ENCODE measurements at regions not wholly inside any gene's neighbourhood (a gene's known extent, or its start where the extent isn't known, plus 50 kb on each side); places are given as distances from the start of the nearest gene placed in this dataset.

- H3K4me1 ChIP-seq (ENCODE audit: control insufficient read depth in 2 of 2, insufficient read depth in 2 of 2, low read length in 1 of 2), result no peaks in the 10 kb centered on the region
- no peak overlapping the region for H3K27ac ChIP-seq (ENCODE audit: low read depth in 2 of 2, low read length in 1 of 2)
- WGBS, 2 donors, result 73 to 83% methylated on average over 4 of the region's 4 CpGs
- H3K9me3 ChIP-seq (ENCODE audit: control insufficient read depth in 2 of 2, insufficient read depth in 1 of 2, low read depth in 1 of 2, low read length in 1 of 2), result no peaks in the 10 kb centered on the region
- no peaks in the 10 kb centered on the region for H3K36me3 ChIP-seq (ENCODE audit: control insufficient read depth in 2 of 2, insufficient read depth in 2 of 2, low read length in 1 of 2)
- no peaks in the 10 kb centered on the region for H3K27me3 ChIP-seq (ENCODE audit: control insufficient read depth in 1 of 2, insufficient read depth in 2 of 2, low read length in 2 of 2)
- no peak overlapping the region for H3K4me3 ChIP-seq (ENCODE audit: low read depth in 1 of 2, low read length in 2 of 2)
Measured at GRCh38 chr17:73971127-73971526, 232.4 kb upstream of the RPL38 start.

DNA sequence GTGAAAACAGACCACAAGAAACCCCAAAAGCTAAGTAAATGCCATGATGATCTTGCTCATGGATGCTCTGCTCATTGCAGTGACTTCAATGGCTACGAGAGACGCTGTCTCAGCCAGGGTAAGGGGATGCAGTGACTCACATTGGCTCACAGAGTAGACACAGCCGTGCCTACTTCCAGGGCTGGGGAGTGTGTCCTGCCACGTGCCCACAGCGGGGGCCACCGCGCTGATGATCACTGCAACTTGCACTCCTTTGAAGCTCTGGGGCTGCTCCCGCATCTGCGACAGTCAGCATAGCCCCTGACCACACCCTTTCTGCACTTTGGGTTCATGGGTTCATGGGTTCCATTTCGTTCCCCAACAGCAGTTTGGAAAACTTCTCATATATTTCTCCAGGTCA, 231.4 kb upstream of the RPL38 start:
- Histone ChIP-seq H3K27me3 (ENCODE audit: control insufficient read depth in 1 of 2, insufficient read depth in 2 of 2, low read length in 2 of 2) (no peaks in the 10 kb centered on the region), H3K36me3 (ENCODE audit: control insufficient read depth in 2 of 2, insufficient read depth in 2 of 2, low read length in 1 of 2) (no peaks in the 10 kb centered on the region), H3K9me3 (ENCODE audit: control insufficient read depth in 2 of 2, insufficient read depth in 1 of 2, low read depth in 1 of 2, low read length in 1 of 2) (no peaks in the 10 kb centered on the region), H3K4me1 (ENCODE audit: control insufficient read depth in 2 of 2, insufficient read depth in 2 of 2, low read length in 1 of 2) (no peaks in the 10 kb centered on the region), H3K27ac (ENCODE audit: low read depth in 2 of 2, low read length in 1 of 2) (no peak overlapping the region), H3K4me3 (ENCODE audit: low read depth in 1 of 2, low read length in 2 of 2) (no peak overlapping the region)
- 87 to 89% methylated on average over 10 of the region's 10 CpGs for WGBS, 2 donors

DNA sequence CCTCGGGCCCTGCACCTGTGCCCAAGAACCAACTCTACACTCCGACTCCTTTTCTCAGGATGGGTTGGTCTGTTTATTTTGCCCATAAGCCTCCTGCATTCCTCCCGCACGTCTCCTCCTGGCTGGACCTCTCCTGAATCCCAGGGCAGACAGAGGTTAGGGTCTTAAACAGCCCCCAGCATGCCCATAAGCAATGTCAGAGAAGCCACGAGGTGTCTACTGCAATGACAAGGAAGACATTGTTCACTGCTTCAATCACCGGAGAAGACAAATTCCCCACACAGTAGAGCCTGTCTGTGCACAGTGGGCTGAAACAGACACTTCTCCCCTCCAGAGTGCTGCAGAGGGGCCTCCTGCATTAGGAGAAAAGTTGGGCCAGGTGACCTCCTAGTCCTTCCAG, 230.6 kb upstream of the RPL38 start:
- Histone ChIP-seq H3K36me3 (ENCODE audit: control insufficient read depth in 2 of 2, insufficient read depth in 2 of 2, low read length in 1 of 2) (no peaks in the 10 kb centered on the region), H3K4me3 (ENCODE audit: low read depth in 1 of 2, low read length in 2 of 2) (no peak overlapping the region), H3K9me3 (ENCODE audit: control insufficient read depth in 2 of 2, insufficient read depth in 1 of 2, low read depth in 1 of 2, low read length in 1 of 2) (no peaks in the 10 kb centered on the region), H3K4me1 (ENCODE audit: control insufficient read depth in 2 of 2, insufficient read depth in 2 of 2, low read length in 1 of 2) (no peaks in the 10 kb centered on the region), H3K27ac (ENCODE audit: low read depth in 2 of 2, low read length in 1 of 2) (no peak overlapping the region), H3K27me3 (ENCODE audit: control insufficient read depth in 1 of 2, insufficient read depth in 2 of 2, low read length in 2 of 2) (no peaks in the 10 kb centered on the region)
- 69 to 77% methylated on average over 6 of the region's 6 CpGs for WGBS, 2 donors

- no peak overlapping the region for H3K4me3 ChIP-seq (ENCODE audit: low read depth in 1 of 2, low read length in 2 of 2)
- no peak overlapping the region for H3K27ac ChIP-seq (ENCODE audit: low read depth in 2 of 2, low read length in 1 of 2)
- no peaks in the 10 kb centered on the region for H3K4me1 ChIP-seq (ENCODE audit: control insufficient read depth in 2 of 2, insufficient read depth in 2 of 2, low read length in 1 of 2)
- H3K9me3 ChIP-seq (ENCODE audit: control insufficient read depth in 2 of 2, insufficient read depth in 1 of 2, low read depth in 1 of 2, low read length in 1 of 2), result no peaks in the 10 kb centered on the region
- WGBS, 2 donors, result 52 to 55% methylated on average over 16 of the region's 16 CpGs
- H3K36me3 ChIP-seq (ENCODE audit: control insufficient read depth in 2 of 2, insufficient read depth in 2 of 2, low read length in 1 of 2), result no peaks in the 10 kb centered on the region
- H3K27me3 ChIP-seq (ENCODE audit: control insufficient read depth in 1 of 2, insufficient read depth in 2 of 2, low read length in 2 of 2), result no peaks in the 10 kb centered on the region
Measured at GRCh38 chr17:73973586-73974409, 229.7 kb upstream of the RPL38 start.

DNA sequence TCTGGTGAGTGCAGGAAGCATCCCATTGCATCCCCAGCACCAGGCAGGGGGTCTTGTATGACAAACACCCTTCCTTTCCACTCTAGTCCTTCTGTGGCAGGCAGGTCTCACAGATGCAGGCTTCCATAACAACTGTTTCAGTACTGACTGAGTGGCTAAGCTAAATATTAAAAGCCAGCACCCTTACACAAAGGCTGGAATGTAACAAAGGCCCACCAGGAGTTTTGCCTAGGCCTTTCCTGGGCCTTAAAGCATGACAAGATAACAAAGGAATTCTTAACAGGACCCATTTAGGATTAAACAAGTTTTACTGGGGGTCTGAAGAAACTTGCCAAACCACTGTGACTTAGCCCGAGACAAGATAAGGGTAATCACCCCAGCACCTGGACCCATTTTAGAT, 228.9 kb upstream of the RPL38 start:
- Histone ChIP-seq H3K36me3 (ENCODE audit: control insufficient read depth in 2 of 2, insufficient read depth in 2 of 2, low read length in 1 of 2) (no peaks in the 10 kb centered on the region), H3K9me3 (ENCODE audit: control insufficient read depth in 2 of 2, insufficient read depth in 1 of 2, low read depth in 1 of 2, low read length in 1 of 2) (no peaks in the 10 kb centered on the region), H3K27me3 (ENCODE audit: control insufficient read depth in 1 of 2, insufficient read depth in 2 of 2, low read length in 2 of 2) (no peaks in the 10 kb centered on the region), H3K4me1 (ENCODE audit: control insufficient read depth in 2 of 2, insufficient read depth in 2 of 2, low read length in 1 of 2) (no peaks in the 10 kb centered on the region), H3K27ac (ENCODE audit: low read depth in 2 of 2, low read length in 1 of 2) (no peak overlapping the region), H3K4me3 (ENCODE audit: low read depth in 1 of 2, low read length in 2 of 2) (no peak overlapping the region)
- WGBS, 2 donors, result 100% methylated on average over 1 of the region's 1 CpG

GRCh38 chr17:73976147-73976546, 227.3 kb upstream of the RPL38 start:
- 77 to 78% methylated on average over 1 of the region's 1 CpG for WGBS, 2 donors
- Histone ChIP-seq H3K27me3 (ENCODE audit: control insufficient read depth in 1 of 2, insufficient read depth in 2 of 2, low read length in 2 of 2) (no peaks in the 10 kb centered on the region), H3K27ac (ENCODE audit: low read depth in 2 of 2, low read length in 1 of 2) (no peak overlapping the region), H3K9me3 (ENCODE audit: control insufficient read depth in 2 of 2, insufficient read depth in 1 of 2, low read depth in 1 of 2, low read length in 1 of 2) (no peaks in the 10 kb centered on the region), H3K4me1 (ENCODE audit: control insufficient read depth in 2 of 2, insufficient read depth in 2 of 2, low read length in 1 of 2) (no peaks in the 10 kb centered on the region), H3K4me3 (ENCODE audit: low read depth in 1 of 2, low read length in 2 of 2) (no peak overlapping the region), H3K36me3 (ENCODE audit: control insufficient read depth in 2 of 2, insufficient read depth in 2 of 2, low read length in 1 of 2) (no peaks in the 10 kb centered on the region)

DNA sequence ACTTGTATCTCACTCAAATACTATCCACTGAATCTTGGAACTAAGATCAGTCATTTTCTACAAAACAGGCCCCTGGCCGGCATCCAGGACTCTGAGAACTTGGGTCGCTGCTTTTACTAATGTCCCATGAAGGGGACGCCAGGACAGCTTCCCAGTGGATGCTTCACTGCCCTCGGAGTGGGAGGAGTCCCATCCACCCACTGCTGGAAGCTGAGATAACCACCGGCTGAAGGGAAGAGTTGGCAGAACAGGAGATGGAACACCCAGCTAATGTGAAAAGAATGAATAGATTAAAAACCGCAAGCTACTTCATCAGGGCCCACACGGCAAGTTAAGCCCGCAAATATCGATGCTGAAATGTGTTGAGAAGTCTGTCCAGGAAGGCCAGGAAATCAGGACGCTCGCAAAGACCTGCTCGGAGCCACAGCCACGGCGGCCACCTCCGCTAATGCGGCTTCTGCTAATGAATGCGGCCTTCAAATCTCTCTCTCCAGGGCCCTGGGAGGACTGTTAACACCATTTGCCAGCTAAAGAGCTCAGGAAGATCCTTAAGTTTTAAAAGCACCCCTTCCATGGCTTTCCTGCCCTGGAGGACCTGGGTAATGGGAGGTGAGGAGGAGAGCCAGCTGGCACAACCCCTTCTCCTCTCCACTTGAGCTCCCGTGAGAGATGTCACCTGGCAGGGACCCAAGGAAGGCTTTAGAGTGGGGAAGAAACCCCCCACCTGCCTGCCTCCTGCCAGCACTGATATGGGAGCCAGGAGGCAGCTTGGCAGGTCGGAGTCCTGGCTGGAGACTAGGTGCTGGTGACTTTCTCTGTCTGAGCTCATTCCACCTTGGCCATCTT, 226.6 kb upstream of the RPL38 start:
- H3K4me1 ChIP-seq (ENCODE audit: control insufficient read depth in 2 of 2, insufficient read depth in 2 of 2, low read length in 1 of 2), result no peaks in the 10 kb centered on the region
- H3K36me3 ChIP-seq (ENCODE audit: control insufficient read depth in 2 of 2, insufficient read depth in 2 of 2, low read length in 1 of 2), result no peaks in the 10 kb centered on the region
- H3K27ac ChIP-seq (ENCODE audit: low read depth in 2 of 2, low read length in 1 of 2), result no peak overlapping the region
- H3K9me3 ChIP-seq (ENCODE audit: control insufficient read depth in 2 of 2, insufficient read depth in 1 of 2, low read depth in 1 of 2, low read length in 1 of 2), result no peaks in the 10 kb centered on the region
- 61 to 76% methylated on average over 19 of the region's 19 CpGs for WGBS, 2 donors
- H3K4me3 ChIP-seq (ENCODE audit: low read depth in 1 of 2, low read length in 2 of 2), result no peak overlapping the region
- H3K27me3 ChIP-seq (ENCODE audit: control insufficient read depth in 1 of 2, insufficient read depth in 2 of 2, low read length in 2 of 2), result no peaks in the 10 kb centered on the region

DNA sequence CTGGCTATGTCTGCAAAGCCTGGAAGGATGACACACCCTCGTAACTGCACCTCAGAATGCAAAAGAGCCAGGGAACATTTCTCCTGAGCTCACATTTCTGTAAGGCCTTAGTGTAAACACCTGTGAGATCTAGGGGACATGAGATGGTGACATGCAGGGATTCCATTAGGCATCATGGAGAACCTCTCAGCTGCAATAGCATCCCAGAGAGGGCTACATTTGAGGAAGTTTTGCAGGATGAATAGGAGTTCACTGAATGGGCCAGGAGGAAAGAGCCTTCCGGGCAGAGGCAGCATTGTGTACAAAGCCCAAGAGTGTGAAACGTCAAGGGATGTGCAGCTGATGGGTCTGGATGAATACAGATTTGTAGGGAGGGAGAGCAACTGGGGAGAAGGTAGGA, 223.0 kb upstream of the RPL38 start:
- no peaks in the 10 kb centered on the region for H3K27me3 ChIP-seq (ENCODE audit: control insufficient read depth in 1 of 2, insufficient read depth in 2 of 2, low read length in 2 of 2)
- H3K27ac ChIP-seq (ENCODE audit: low read depth in 2 of 2, low read length in 1 of 2), result no peak overlapping the region
- WGBS, 2 donors, result 76 to 84% methylated on average over 3 of the region's 3 CpGs
- H3K9me3 ChIP-seq (ENCODE audit: control insufficient read depth in 2 of 2, insufficient read depth in 1 of 2, low read depth in 1 of 2, low read length in 1 of 2), result no peaks in the 10 kb centered on the region
- H3K4me3 ChIP-seq (ENCODE audit: low read depth in 1 of 2, low read length in 2 of 2), result no peak overlapping the region
- H3K36me3 ChIP-seq (ENCODE audit: control insufficient read depth in 2 of 2, insufficient read depth in 2 of 2, low read length in 1 of 2), result no peaks in the 10 kb centered on the region
- H3K4me1 ChIP-seq (ENCODE audit: control insufficient read depth in 2 of 2, insufficient read depth in 2 of 2, low read length in 1 of 2), result no peaks in the 10 kb centered on the region

- no peaks in the 10 kb centered on the region for H3K4me1 ChIP-seq (ENCODE audit: control insufficient read depth in 2 of 2, insufficient read depth in 2 of 2, low read length in 1 of 2)
- H3K36me3 ChIP-seq (ENCODE audit: control insufficient read depth in 2 of 2, insufficient read depth in 2 of 2, low read length in 1 of 2), result no peaks in the 10 kb centered on the region
- no peaks in the 10 kb centered on the region for H3K27me3 ChIP-seq (ENCODE audit: control insufficient read depth in 1 of 2, insufficient read depth in 2 of 2, low read length in 2 of 2)
- no peak overlapping the region for H3K4me3 ChIP-seq (ENCODE audit: low read depth in 1 of 2, low read length in 2 of 2)
- WGBS, 2 donors, result 56 to 69% methylated on average over 8 of the region's 8 CpGs
- no peaks in the 10 kb centered on the region for H3K9me3 ChIP-seq (ENCODE audit: control insufficient read depth in 2 of 2, insufficient read depth in 1 of 2, low read depth in 1 of 2, low read length in 1 of 2)
- H3K27ac ChIP-seq (ENCODE audit: low read depth in 2 of 2, low read length in 1 of 2), result no peak overlapping the region
Measured at GRCh38 chr17:73982871-73983270, 220.6 kb upstream of the RPL38 start.

Measured in esophagus (tissue), 2 donors.